HG03064 (cell line): ENCODE measurements at regions not wholly inside any gene's neighbourhood (a gene's known extent, or its start where the extent isn't known, plus 50 kb on each side); places are given as distances from the start of the nearest gene placed in this dataset.

Experiments used
- ATAC-seq: cut with Tn5 transposase; IDR thresholded peaks from one replicate; pipeline ENCODE4 v1.9.1; 2021; ENCODE audit warnings: low read depth; ENCODE audit not compliant: unreplicated experiment

DNA sequence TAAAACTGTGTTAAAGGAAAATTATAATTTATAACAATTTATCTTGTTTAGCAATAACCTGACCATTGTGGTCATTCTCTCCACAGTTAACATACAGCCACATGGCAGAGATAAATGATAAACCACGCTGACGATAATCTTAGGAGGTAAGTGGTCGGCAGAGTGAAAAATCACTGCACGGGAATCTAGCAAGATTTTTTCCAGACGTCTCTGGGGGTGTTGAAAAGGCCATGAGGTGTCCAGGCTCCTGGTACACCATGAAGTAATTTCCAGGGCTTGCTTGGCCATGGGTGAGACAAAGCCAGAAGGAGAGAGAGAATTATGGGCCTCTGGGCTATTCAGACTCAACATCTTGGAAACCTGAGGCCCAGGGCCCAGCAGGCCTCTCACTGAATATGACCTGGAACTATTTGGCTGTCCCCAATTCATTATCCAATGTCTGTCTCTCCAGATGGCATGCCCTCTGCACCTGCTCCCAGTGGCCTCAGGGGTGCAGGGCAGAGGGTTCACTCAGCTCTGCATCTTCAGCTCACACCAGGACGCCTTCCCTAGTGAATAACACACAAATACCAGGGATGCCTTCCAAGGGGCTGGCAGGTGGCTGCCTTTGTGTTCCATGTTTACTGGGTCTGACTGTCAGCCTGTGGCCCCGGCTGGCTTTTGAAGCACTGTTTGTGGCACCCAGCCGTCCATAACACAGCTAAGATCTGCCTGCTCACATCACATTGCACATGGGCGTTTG is 590.4 kb upstream of the PFKP start:
- no peak for ATAC-seq

DNA sequence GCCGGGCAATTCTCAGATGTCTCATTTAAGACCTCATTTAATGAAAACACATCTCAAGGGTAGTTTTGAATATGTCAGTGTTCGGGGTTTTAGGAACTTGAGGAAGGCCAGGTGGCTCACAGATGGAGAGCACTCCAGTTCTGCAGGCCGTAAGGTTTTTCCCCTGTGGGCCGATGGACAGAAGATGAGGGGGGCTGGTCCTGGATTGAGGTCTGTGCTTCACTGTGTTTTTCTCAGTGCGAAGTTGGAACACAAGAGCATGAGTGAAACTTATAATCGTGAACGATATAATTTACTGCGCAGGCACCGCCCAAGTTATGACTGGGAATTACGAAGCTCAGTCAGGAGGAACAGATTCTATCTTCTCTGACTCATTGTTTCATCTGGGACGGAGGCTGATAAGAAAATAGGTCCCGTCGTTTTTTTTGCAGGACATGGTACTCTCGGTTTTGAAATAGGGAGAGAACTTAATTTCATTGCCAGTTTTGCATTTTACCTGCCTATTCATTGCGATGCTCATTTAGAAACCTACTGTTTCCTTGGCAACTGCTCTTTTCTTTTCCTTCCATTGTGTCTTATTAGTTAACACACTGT is 591.0 kb upstream of the PFKP start:
- no peak for ATAC-seq

DNA sequence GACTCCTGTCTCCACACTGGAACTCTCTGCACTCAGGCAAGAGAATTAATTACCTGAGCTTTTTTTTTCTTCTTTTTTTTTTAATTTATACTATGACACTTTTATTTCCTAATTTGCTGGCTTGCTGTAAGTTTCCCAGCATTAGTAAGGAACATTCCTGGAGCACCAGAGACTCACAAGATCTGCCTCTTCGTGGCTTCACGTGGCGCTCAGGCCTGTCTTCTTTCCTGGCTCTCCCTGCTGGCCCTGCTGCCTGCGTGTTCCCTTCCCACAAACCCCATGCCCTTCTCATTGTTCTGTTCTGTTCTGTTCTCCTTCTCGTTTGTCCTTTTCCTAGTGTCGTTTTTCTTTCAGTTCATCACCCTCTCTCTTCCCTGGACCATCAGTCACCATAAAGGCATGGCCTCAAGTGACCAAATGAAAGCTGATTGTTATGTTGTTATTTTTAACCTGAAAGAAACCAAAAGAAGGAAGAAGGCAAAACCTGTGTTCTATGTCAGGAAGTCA is 591.6 kb upstream of the PFKP start:
- ATAC-seq, result no peak

DNA sequence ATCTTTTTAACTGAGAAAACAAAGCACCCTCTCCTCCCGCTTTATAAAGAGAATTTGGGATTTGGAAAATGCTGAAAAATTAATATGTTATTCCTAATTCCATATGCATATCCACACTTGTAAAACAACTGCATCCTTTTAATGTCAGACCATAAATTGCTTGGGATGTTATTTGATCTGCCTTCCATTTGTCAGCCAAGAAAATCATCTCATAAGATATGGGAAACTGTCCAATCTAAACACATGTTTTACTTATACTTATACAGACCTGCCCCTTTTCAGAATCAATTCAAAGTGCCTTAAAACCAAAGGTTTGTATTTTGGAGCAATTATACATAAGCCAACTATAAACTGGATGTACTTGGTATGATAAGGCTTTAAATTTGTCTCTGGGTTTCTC is 595.5 kb upstream of the PFKP start:
- no peak for ATAC-seq

DNA sequence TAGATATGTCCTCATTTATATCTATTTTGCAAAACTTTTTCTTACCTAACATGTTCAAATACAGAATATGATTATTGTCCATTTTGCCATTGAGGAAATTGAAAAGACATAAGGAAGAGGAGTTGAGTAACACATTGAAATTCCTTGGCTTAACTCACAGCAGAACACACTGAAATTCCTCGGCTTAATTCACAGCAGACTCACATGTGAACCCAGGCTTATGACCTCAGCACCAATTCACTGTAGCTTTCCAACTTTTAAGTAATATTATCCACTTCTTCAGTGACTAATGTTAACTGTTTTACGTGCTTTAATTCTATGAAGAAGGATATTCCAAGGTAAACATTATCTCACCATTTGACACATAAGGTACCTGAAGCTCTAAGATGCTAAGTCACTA is 597.5 kb upstream of the PFKP start:
- ATAC-seq, result no peak

DNA sequence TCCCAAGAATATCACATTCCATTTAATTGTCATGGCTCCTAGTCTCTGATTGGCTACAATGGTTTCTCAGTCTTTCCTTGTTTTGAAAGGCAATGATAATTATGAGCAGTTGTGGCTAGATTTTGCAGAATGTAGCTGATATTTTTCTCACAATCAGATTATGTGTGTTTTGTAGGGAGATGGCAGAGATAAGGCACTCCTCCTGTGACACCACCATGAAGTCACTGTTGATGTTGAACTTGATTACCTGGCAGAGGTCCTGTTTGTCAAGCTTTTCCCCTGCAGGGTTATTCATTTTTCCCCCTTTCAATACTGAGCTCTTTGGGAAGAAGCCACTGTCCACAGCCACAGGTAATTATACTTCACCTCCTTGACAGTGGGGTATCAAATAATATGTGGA is 602.9 kb upstream of the PFKP start:
- no peak for ATAC-seq

DNA sequence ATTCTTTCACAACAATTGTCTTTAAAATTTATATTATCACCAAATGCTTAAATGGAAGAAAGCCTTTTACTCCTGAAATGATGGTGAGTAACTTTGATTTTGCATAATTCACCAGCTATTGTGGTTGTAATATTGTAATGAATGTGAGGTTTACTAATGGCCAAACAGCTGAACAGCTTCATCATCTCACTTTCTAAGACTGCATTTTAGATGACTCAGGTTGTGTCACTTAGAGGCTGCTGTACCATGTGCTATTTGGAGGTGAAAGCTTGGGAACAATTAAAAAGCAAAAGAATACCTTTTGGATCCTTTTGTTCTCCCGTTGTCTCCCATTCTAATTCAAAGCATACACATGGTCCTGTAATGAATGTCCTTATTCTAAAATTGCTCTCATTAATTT is 604.0 kb upstream of the PFKP start:
- no peak for ATAC-seq

DNA sequence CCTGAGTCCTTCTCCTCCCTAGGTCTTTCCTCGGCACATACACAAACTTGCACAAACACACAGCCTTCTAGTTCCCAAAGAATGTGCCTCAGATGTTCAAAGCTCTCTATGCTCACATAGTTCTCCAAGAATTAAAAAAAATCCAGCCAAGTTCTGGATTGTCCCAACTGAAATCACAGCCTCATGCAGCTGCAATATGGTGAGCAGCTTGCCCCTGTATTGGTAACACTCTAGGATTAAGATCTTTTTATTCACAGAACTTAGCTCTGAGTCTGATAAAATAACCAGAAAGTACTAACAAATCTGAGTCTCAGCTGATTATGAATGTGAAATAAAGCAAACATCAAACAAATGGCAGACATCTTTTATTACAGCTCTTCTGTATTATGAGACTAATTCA is 604.8 kb upstream of the PFKP start:
- ATAC-seq, result no peak

DNA sequence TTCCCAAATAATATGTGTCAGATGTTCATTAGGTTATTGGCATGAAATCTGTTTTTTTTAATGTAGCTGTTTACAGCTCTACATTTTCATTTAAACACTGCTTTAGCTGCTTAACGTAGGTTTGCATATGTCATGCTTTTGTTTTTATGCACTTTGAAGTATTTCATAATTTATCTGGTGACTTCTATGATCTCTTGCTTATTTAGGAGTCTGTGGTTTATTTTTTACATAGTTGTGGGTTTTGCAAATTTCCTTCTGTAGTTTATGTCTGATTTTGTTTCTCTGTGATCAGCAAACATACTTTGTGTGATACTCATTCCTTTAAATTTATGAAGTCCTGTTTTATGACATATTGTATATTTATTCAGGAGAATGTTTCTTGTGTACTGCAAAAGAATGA is 606.5 kb upstream of the PFKP start:
- no peak for ATAC-seq

DNA sequence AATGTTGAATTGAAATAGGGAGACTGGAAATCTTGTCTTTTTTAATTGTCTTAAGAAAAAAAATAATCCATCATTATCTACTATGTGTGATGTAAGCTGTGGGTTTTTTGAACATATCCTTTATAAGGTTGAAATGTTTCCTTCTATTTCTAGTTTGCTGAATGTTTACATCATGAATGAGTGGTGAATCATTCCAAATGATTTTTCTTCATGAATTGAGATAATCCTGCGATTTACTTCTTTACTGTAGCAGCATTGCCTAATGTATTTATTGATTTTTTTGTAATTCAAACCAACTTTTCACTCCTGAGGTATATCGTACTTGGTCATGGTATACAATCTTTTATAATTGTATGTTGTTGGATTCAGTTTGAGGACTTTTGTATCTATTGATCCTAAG is 607.6 kb upstream of the PFKP start:
- no peak for ATAC-seq

DNA sequence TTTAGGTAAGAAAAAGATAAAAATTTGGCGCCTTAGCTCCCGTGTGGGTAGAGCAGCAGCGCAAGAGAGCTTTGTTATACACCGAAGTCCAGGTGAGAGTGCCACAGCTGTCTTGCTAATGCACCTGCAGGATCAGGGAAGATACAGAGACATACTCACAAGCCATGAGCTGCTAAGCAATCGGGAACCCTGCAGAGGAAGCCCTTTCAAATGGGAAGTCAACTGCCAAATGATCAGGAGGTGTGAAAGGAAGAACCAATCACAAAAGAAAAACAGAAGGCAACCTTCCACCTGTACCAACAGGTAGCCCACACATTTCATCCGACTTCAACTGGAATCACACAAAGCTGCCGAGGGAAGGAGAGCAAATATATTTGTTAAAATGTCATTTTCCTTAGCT is 610.5 kb upstream of the PFKP start:
- ATAC-seq, result no peak

DNA sequence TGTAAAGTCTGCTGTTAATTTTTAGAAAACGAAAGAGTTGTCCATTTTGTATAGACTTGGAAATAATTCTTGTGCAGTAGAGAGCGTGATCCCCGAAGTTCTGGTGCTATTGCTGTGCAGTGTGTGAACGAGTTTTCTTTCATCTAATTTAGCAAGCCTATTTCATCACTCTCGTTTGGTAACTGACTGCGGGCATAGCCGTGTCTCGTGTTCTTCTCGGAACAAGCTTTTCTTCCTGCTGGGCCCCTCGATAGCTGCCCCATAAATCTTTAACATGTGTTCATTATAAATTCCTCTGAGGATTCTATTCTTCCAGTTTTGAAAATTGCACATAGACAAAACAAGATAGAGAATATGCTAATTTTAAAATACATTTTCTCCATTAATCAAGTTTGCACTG is 622.0 kb upstream of the PFKP start:
- no peak for ATAC-seq

DNA sequence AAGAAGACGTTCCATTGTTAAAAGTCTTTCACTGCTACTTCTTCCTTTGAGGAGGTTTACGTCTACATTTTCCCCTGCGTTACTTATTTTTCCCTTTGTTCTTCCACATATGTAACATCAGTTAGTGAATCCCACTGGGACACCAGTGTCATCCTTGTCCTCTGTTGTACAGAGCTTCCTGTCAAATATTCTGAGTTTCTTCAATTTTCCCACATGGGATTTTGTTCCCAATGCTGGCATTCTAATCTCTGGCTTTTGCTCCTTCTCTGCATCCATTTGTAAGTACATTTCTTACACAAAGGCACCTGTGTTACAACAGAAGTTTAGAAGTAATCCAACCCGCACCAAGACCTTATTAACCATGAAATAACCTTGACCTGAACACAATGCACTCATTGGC is 627.4 kb upstream of the PFKP start:
- no peak for ATAC-seq

DNA sequence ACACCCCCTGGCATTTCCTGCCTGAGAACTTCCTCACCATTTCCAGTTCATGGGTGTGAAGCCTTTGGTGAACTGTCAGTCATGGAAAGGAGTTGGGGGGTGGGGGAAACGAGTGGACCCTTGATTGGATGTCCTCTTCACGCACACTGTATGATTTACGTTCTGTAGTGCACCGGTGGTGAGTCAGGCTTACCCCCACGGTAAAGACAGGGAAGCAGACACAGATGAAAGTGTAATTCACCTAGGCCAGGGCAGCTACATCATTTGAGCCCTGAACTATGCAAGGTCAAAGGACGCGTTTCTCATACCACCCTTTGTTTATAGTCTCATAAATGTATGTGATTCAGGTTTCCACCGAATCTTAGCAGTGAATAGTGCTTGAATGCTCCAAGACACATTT is 628.3 kb upstream of the PFKP start:
- ATAC-seq, result no peak

DNA sequence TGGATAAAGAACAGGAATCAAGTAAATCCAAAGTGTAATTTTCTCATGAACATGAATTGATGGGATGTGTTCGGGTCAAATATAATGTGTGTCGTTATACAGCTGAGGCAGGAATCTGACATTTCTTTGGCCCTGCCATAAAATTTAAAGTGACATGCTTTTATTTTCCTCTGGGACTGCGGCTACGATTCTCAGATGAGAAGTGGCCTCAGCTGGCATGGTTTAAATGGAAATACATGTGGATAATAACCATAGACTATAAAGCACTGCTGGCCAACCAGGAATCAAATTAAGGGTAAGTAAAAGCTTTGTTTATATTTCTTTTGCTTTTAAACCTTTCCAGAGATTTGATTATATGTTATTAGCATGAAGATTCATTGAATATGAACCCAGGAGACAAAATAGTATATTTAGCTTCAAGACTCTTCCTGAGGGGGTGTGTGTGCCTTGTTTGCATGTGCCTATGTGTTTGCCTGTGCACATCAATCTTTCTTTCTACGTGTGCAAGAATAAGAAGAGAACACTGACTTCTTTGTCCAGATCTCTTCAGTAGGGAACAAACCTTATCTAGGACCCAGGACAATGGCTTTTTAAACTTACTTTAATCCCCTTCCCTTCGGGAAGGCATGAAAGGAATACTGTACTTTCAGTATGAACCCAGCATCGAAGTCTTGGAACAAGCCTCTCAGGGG is 629.0 kb upstream of the PFKP start:
- ATAC-seq, result no peak

DNA sequence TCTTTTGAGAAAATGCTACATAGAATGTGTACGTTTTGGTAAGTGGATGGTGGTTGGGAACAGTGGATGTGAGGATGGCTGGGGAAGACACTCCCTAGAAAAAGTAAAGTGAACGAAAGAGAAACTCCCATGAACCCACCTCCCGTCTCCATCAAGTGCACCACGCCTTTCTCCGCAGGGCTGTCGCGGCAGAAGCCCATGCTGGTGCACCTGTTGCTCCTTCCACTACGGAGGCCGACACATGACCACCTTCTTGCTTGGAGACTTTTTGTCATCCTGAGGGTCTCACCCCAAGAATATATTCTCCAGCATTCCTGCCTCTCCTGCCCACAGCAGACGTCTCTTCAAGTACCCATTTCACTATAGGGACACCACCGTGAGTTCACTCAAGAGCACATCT is 630.4 kb upstream of the PFKP start:
- no peak for ATAC-seq

DNA sequence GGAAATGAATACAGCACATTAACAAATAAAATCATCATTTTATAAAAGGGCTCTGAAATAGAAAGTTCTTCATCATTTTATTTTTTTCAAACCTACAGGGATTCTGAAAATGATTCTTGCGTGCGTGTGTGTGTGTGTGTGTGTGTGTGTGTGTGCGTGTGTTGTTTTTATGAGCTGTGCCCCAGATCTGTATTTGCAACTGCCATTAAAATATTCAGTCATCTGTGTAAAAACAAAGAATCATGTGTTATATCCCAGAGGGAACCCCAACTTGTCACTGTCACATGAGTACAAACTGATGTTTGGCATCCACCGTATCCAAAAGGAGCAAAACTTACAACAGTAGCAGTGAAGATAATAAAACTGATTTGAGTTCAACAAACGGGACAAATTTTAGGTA is 635.4 kb upstream of the PFKP start:
- ATAC-seq, result no peak

DNA sequence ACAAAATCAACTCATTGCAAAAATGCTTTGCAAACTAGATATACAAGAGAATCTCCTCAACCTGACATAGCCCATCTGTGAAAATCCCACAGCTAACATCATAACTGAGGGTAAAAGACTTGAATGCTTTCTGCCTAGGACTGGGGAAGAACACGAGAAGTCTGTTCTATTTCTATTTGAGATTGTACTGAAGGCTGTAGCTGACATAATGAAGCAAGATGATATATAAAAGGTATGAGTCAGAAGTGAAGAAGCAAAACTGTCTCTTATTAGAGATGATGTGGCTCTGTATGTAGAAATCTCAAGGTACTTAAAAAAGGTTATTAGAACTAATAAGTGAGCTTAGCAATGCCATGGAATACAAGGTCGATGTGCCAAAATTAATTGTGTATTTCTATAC is 639.9 kb upstream of the PFKP start:
- ATAC-seq, result no peak

DNA sequence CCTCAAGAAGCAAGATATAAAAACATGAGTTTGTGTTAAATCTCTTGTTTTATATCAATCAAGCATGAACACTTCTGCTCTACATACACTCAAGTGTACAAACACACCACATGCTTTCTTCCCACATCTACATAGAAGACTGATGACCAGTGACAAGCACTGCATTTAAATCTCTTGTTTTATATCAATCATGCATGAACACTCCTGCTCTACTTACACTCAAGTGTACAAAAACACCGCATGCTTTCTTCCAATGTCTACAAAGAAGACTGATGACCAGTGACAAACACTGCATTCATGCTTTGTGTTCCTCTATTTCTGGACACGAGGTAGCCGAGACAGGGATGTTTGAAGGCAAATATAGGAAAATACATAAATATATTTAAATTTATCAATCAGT is 642.0 kb upstream of the PFKP start:
- no peak for ATAC-seq

DNA sequence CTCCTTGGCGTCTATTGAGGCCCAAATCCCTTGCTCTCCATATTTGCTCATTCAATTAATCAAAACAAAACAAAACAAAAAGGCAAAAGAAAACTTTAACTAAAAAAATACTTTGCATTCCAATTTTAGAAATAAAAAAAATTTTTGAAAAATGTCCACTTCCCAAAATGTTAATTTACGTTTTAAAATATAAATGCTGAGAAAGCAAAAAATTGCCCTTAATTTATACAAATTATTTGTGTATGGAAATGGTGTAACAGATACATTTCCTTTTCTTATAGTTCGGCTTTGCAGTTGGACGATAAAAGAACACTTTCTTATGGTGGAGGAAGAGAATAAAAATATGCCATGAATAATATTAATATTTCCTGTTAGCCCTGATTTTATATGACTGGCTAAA is 652.8 kb upstream of the PFKP start:
- no peak for ATAC-seq

DNA sequence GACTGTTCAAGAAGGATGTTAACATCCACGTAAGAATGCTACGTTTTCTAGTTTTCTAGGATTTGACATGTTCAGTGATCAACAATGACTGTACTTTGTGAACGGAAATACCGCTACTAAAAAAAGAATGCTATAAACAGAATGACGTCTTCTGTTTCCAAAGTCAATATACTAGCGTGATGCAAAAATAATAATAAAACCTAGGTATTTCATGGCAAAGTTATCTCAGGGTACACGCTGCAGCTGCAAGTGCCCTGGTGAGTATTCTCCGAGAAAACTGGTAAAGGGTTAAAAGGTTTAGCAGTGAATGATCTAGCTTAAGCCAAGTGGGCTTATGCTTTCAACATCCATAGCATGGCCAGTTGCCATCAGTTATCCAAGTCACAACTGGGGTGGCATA is 653.3 kb upstream of the PFKP start:
- ATAC-seq, result no peak

DNA sequence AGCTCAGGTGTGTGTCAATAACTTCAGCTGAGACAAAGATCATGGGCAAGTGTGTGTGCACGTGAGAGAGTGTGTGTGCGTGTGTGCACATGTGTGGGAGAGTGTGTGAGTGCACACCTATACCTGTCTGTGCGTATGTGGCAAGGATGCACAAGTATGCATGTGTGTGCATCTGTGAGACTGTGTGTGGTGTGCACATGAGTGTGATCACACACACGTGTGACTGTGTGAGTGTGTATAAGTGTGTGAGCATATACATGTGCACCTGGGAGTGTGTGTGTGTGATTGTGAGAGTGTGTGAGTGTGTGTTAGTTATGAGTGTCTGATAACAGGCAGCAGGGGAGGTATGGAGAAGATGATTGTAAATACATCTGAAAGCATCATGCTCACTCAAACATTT is 657.3 kb upstream of the PFKP start:
- ATAC-seq, result no peak
